HepG2 (cell line): ENCODE measurements at regions not wholly inside any gene's neighbourhood (a gene's known extent, or its start where the extent isn't known, plus 50 kb on each side); places are given as distances from the start of the nearest gene placed in this dataset.

Experiments
- ATAC-seq: fragments of 200-7000 bp; cut with Tn5 transposase; 3 replicates; pipeline ENCODE4 v1.9.1; 2020; ENCODE audit warnings: mild to moderate bottlenecking, moderate library complexity
- BruUV-seq: library from RNA; stranded (reverse); fragments of 400-500 nt; replicated peaks from 2 replicates; lab custom pipeline; 2021; lab: Mats Ljungman, UMichigan
- CTCF ChIA-PET: fragments of 300-600 bp; formaldehyde crosslinking; extraction: SDS; loops from one replicate; lab custom pipeline; 2021; ENCODE audit warnings: low total read pairs, inconsistent platforms, low intra/inter-chr PET ratio; lab: Yijun Ruan, JAX
- POLR2A ChIA-PET: fragments of 350-600 bp; sonication (Branson Sonifier 250); formaldehyde crosslinking; loops from one replicate; lab custom pipeline; 2020; ENCODE audit warnings: antibody characterized with exemption, inconsistent platforms; lab: Yijun Ruan, JAX
- DNase-seq: peaks from one replicate; pipeline ENCODE4 v3.0.0-alpha.2; 2015; ENCODE audit warnings: low spot score
- FAIRE-seq: peaks from 3 replicates; lab custom pipeline; 2011; peaks lifted over from hg19 to GRCh38; lab: Jason Lieb, UNC
- H2AFZ ChIP-seq: one replicate; pipeline ENCODE4 v1.6.1; 2011; ENCODE audit warnings: low read length, inconsistent platforms
- H3K27ac ChIP-seq: fragments of 300-600 bp; 3 replicates; pipeline ENCODE4 v1.8.0; 2011; ENCODE audit warnings: mixed run types, mild to moderate bottlenecking, mixed read lengths, low read length, inconsistent platforms; ENCODE audit not compliant: insufficient read depth; ENCODE audit errors: extremely low read length
- H3K27me3 ChIP-seq, 2 experiments: fragments of 200-600 bp in 1 of 2; 2 replicates in 1 of 2; 3 replicates in 1 of 2; pipeline versions ENCODE4 v1.6.0 to v1.8.0; 2011; ENCODE audit warnings: low read length in 2 of 2, mild to moderate bottlenecking in 2 of 2, moderate library complexity in 2 of 2, inconsistent platforms in 1 of 2; ENCODE audit not compliant: insufficient read depth in 2 of 2, control insufficient read depth in 1 of 2
- H3K36me3 ChIP-seq, 2 experiments: fragments of 200-600 bp in 1 of 2; replicated peaks in 1 of 2; 2 replicates in 1 of 2; 3 replicates in 1 of 2; pipeline versions ENCODE4 v1.5.1 to v1.8.0; 2011; ENCODE audit warnings: low read length in 2 of 2, inconsistent platforms in 1 of 2; ENCODE audit not compliant: insufficient read depth in 2 of 2, control insufficient read depth in 1 of 2
- H3K4me1 ChIP-seq: 2 replicates; pipeline ENCODE4 v1.5.1; 2012; ENCODE audit warnings: low read length, inconsistent platforms; ENCODE audit not compliant: insufficient read depth
- H3K4me2 ChIP-seq: 2 replicates; pipeline ENCODE4 v1.6.0; 2011; ENCODE audit warnings: low read depth, low read length, inconsistent platforms
- H3K4me3 ChIP-seq, 3 experiments: fragments of 200-600 bp in 1 of 3; sonication (generic), shearing (Covaris generic) in 1 of 3; replicated peaks in 1 of 3; 2 replicates each; pipeline ENCODE4 v1.5.1; 2011 to 2016; ENCODE audit warnings: low read length in 3 of 3, inconsistent platforms in 2 of 3, low read depth in 2 of 3, mild to moderate bottlenecking in 2 of 3, control low read depth in 1 of 3, mixed read lengths in 1 of 3; ENCODE audit not compliant: insufficient read depth in 1 of 3
- H3K79me2 ChIP-seq: one replicate; pipeline ENCODE4 v1.6.1; 2011; ENCODE audit warnings: low read length, inconsistent platforms; ENCODE audit not compliant: insufficient read depth
- H3K9ac ChIP-seq: 2 replicates; pipeline ENCODE4 v1.6.0; 2011; ENCODE audit warnings: mild to moderate bottlenecking, low read depth, low read length, inconsistent platforms; ENCODE audit not compliant: insufficient read depth
- H3K9me3 ChIP-seq: 2 replicates; pipeline ENCODE4 v1.5.1; 2012; ENCODE audit warnings: mild to moderate bottlenecking, low read length
- H4K20me1 ChIP-seq: 2 replicates; pipeline ENCODE4 v1.6.0; 2011; ENCODE audit warnings: inconsistent platforms, mild to moderate bottlenecking, low read length, moderate library complexity; ENCODE audit not compliant: insufficient read depth
- NAIF1 ChIP-seq: sonication (generic); formaldehyde crosslinking; IDR thresholded peaks from 2 replicates; pipeline ENCODE4 v1.5.0; 2020; ENCODE audit warnings: mild to moderate bottlenecking, missing genetic modification reagents, borderline replicate concordance
- NFATC3 ChIP-seq: sonication (generic); formaldehyde crosslinking; IDR thresholded peaks from 2 replicates; pipeline ENCODE4 v1.5.1; 2020; ENCODE audit warnings: mild to moderate bottlenecking, missing genetic modification reagents
- PRMT3 ChIP-seq: sonication (generic); formaldehyde crosslinking; IDR thresholded peaks from 2 replicates; pipeline ENCODE4 v1.8.1; 2022; ENCODE audit warnings: low read depth, mild to moderate bottlenecking, moderate library complexity, missing genetic modification reagents, borderline replicate concordance
- RORA ChIP-seq: sonication (generic); formaldehyde crosslinking; IDR thresholded peaks from 2 replicates; pipeline ENCODE4 v1.5.0; 2020; ENCODE audit warnings: mild to moderate bottlenecking, missing genetic modification reagents, moderate library complexity
- SP5 ChIP-seq: IDR thresholded peaks from 2 replicates; pipeline ENCODE4 v1.6.1; 2016; ENCODE audit warnings: low read depth, borderline replicate concordance
- SRF ChIP-seq: IDR thresholded peaks from 2 replicates; pipeline ENCODE4 v1.6.1; 2011; ENCODE audit warnings: mild to moderate bottlenecking, low read depth, low read length, moderate library complexity
- ZBTB7B ChIP-seq: sonication (generic); formaldehyde crosslinking; IDR thresholded peaks from 2 replicates; pipeline ENCODE4 v1.4.0; 2020; ENCODE audit warnings: missing genetic modification reagents
- ZFP82 ChIP-seq: sonication (generic); formaldehyde crosslinking; IDR thresholded peaks from 2 replicates; pipeline ENCODE4 v1.5.1; 2020; ENCODE audit warnings: mild to moderate bottlenecking, missing genetic modification reagents, borderline replicate concordance
- ZNF646 ChIP-seq: sonication (generic); formaldehyde crosslinking; IDR thresholded peaks from 2 replicates; pipeline ENCODE4 v1.9.0; 2021; ENCODE audit warnings: mild to moderate bottlenecking, missing genetic modification reagents
- WGBS: methylation state at CpG from one replicate; pipeline ENCODE4 v1.1.6; 2017; ENCODE audit warnings: low lambda C conversion rate; 5-methylcytosine and 5-hydroxymethylcytosine counted together
- in situ Hi-C: cut with HindIII; loops from 2 replicates; pipeline ENCODE4 v1.10.0; 2017; ENCODE audit warnings: low pct_unique_long_range_greater_than_20kb; ENCODE audit not compliant: extremely low pct_ligation_motif_present
- intact Hi-C: fragments of 100-400 bp; cut with micrococcal nuclease; formaldehyde crosslinking; loops from one replicate; pipeline ENCODE4 v1.10.0; 2022; ENCODE audit not compliant: unreplicated experiment

DNA sequence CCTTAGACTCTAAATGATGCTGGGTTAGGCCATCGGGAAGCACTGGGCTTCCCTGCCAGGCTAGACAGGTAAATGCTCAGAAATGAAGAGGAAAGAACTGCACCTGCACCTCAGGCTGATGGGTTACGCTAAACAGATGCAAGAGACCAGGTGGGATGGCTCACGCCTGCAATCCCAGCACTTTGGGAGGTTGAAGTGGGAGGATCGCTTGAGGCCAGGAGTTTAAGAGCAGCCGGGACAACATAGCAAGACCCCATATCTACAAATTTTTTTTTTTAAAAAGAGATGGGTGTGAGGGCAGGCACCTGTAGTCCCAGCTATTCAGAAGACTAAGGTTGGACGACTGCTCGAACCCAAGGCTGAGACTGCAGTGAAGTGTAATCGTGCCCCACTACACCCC is 634.7 kb downstream of the UQCRFS1 start:
- Histone ChIP-seq H3K4me1 (no peaks in the 10 kb centered on the region), H3K4me2 (no peak overlapping the region), H3K36me3 (no peaks in the 10 kb centered on the region), H3K4me3 (no peak overlapping the region), H3K9me3 (peaks cover 92% of the 10 kb centered on the region), H3K79me2 (no peaks in the 10 kb centered on the region), H3K27ac (no peak overlapping the region), H4K20me1 (no peaks in the 10 kb centered on the region), H2AFZ (no peak overlapping the region), H3K9ac (no peak overlapping the region), H3K27me3 (no peaks in the 10 kb centered on the region)
- no peak for DNase-seq
- no peak for ATAC-seq
- ChIA-PET CTCF (no interaction called here), POLR2A (no interaction called here)
- TF ChIP-seq NFATC3 (CRISPR knock-in tag) (no peak), ZBTB7B (CRISPR knock-in tag) (no peak), ZNF646 (CRISPR knock-in tag) (no peak), SP5 (no peak), NAIF1 (CRISPR knock-in tag) (no peak), PRMT3 (CRISPR knock-in tag) (no peak), ZFP82 (CRISPR knock-in tag) (no peak), RORA (CRISPR knock-in tag) (no peak), SRF (no peak)
- no peak for FAIRE-seq
- in situ Hi-C loops (no loop called here), intact Hi-C loops (no loop called here)
- WGBS = 29% methylated on average over 8 of the region's 8 CpGs
- BruUV-seq = no TSS peak
